GM12878 (cell line): ENCODE measurements at regions not wholly inside any gene's neighbourhood (a gene's known extent, or its start where the extent isn't known, plus 50 kb on each side); places are given as distances from the start of the nearest gene placed in this dataset.
"Not testable (repeated sequence)": the region's sequence is repeated elsewhere in the genome, so short reads cannot be mapped to it uniquely, and the experiment has no call there.

Source experiments
- ATAC-seq: fragments of 200-7000 bp; cut with Tn5 transposase; 3 replicates; pipeline ENCODE4 v1.9.1; 2020; ENCODE audit warnings: mild to moderate bottlenecking, moderate library complexity
- BruUV-seq: library from RNA; stranded (reverse); fragments of 400-500 nt; replicated peaks from 2 replicates; lab custom pipeline; 2021; lab: Mats Ljungman, UMichigan
- CTCF ChIA-PET: fragments of 300-600 bp; sonication (Branson Sonifier 250); formaldehyde crosslinking; extraction: SDS; loops from one replicate; lab custom pipeline; 2021; ENCODE audit warnings: inconsistent platforms; lab: Yijun Ruan, JAX
- POLR2A ChIA-PET: fragments of 350-600 bp; formaldehyde crosslinking; extraction: SDS; loops from one replicate; lab custom pipeline; 2021; ENCODE audit warnings: inconsistent platforms; lab: Charles Lee
- RAD21 ChIA-PET: fragments of 300-600 bp; sonication (Branson Sonifier 250); formaldehyde crosslinking; loops from one replicate; lab custom pipeline; 2023; ENCODE audit warnings: antibody characterized with exemption; ENCODE audit not compliant: unreplicated experiment; lab: Charles Lee
- SMC1A ChIA-PET: fragments of 300-600 bp; sonication (Branson Sonifier 250); formaldehyde crosslinking; loops from one replicate; lab custom pipeline; 2023; ENCODE audit not compliant: unreplicated experiment, uncharacterized antibody; lab: Charles Lee
- DNase-seq: peaks from one replicate; pipeline ENCODE4 v3.0.0-alpha.2; 2011; ENCODE audit warnings: low read depth, low spot score
- FAIRE-seq: peaks from 3 replicates; lab custom pipeline; 2011; peaks lifted over from hg19 to GRCh38; lab: Jason Lieb, UNC
- H2AFZ ChIP-seq: 2 replicates; pipeline ENCODE4 v1.6.0; 2011; ENCODE audit warnings: low read depth, low read length, control low read depth; ENCODE audit not compliant: control insufficient read depth
- H3K27ac ChIP-seq: 2 replicates; pipeline ENCODE4 v1.5.1; 2011; ENCODE audit warnings: control low read depth; ENCODE audit not compliant: control insufficient read depth, insufficient read depth
- H3K27me3 ChIP-seq, 2 experiments: replicated peaks in 1 of 2; 2 replicates each; pipeline versions ENCODE4 v1.6.0 to v1.6.1; 2011; ENCODE audit warnings: low read length in 1 of 2; ENCODE audit not compliant: control insufficient read depth in 2 of 2, insufficient read depth in 2 of 2
- H3K36me3 ChIP-seq, 2 experiments: 2 replicates each; pipeline ENCODE4 v1.5.1; 2011; ENCODE audit warnings: low read length in 1 of 2; ENCODE audit not compliant: control insufficient read depth in 2 of 2, insufficient read depth in 2 of 2
- H3K4me1 ChIP-seq: 2 replicates; pipeline ENCODE4 v1.6.1; 2011; ENCODE audit warnings: mild to moderate bottlenecking, low read length, moderate library complexity, mixed read lengths; ENCODE audit not compliant: control insufficient read depth, insufficient read depth
- H3K4me2 ChIP-seq: 2 replicates; pipeline ENCODE4 v1.6.0; 2011; ENCODE audit warnings: control low read depth; ENCODE audit not compliant: control insufficient read depth, insufficient read depth
- H3K4me3 ChIP-seq: fragments of 200-600 bp; sonication (generic); 2 replicates; pipeline ENCODE4 v1.5.1; 2016
- H3K79me2 ChIP-seq: 2 replicates; pipeline ENCODE4 v1.6.0; 2011; ENCODE audit warnings: low read length; ENCODE audit not compliant: control insufficient read depth, insufficient read depth
- H3K9ac ChIP-seq: 2 replicates; pipeline ENCODE4 v1.8.0; 2011; ENCODE audit warnings: low read length, control low read depth, mixed read lengths; ENCODE audit not compliant: control insufficient read depth, insufficient read depth
- H3K9me3 ChIP-seq: replicated peaks from 3 replicates; pipeline ENCODE4 v1.5.1; 2011; ENCODE audit warnings: mild to moderate bottlenecking, low read length; ENCODE audit not compliant: control insufficient read depth, insufficient read depth
- H4K20me1 ChIP-seq: 2 replicates; pipeline ENCODE4 v1.6.0; 2011; ENCODE audit not compliant: control insufficient read depth, insufficient read depth
- EGR1 ChIP-seq, 2 experiments: IDR thresholded peaks; 1 replicate in 1 of 2; 2 replicates in 1 of 2; pipeline ENCODE4 v1.6.1; 2011 to 2012; ENCODE audit warnings: low read depth in 2 of 2, low read length in 2 of 2, borderline replicate concordance in 1 of 2, mild to moderate bottlenecking in 1 of 2, moderate library complexity in 1 of 2
- IRF4 ChIP-seq: IDR thresholded peaks from 2 replicates; pipeline ENCODE4 v1.6.1; 2011; ENCODE audit warnings: low read depth, low read length
- KAT2A ChIP-seq: conservative IDR thresholded peaks from 2 replicates; pipeline ENCODE4 v1.6.1; 2011; ENCODE audit warnings: low read depth, low read length; ENCODE audit not compliant: control insufficient read depth
- RELA ChIP-seq: fragments of 450-650 bp; IDR thresholded peaks from 2 replicates; pipeline ENCODE4 v1.8.0; 2014; ENCODE audit warnings: borderline replicate concordance; ENCODE audit not compliant: partially characterized antibody
- STAT1 ChIP-seq: fragments of 450-650 bp; conservative IDR thresholded peaks from 2 replicates; pipeline ENCODE4 v1.6.1; 2014; ENCODE audit warnings: antibody characterized with exemption, mild to moderate bottlenecking
- USF1 ChIP-seq: IDR thresholded peaks from 2 replicates; pipeline ENCODE4 v1.6.1; 2011; ENCODE audit warnings: borderline replicate concordance, low read depth, mild to moderate bottlenecking, moderate library complexity, mixed read lengths, low read length; ENCODE audit not compliant: insufficient read depth; ENCODE audit errors: extremely low read length
- ZNF207 ChIP-seq: fragments of 450-650 bp; IDR thresholded peaks from 2 replicates; pipeline ENCODE4 v1.6.1; 2014; ENCODE audit warnings: antibody characterized with exemption, mild to moderate bottlenecking, borderline replicate concordance
- WGBS: methylation state at CpG from one replicate; pipeline ENCODE4 v1.1.6; 2016; ENCODE audit warnings: low lambda C conversion rate; ENCODE audit not compliant: insufficient replicate concordance, insufficient coverage; ENCODE audit errors: missing lambda C conversion rate; 5-methylcytosine and 5-hydroxymethylcytosine counted together
- in situ Hi-C: fragments of 300-500 bp; cut with MboI; formaldehyde crosslinking; loops from 9 replicates; pipeline ENCODE4 v1.14.3; 2018; ENCODE audit warnings: mixed read lengths
- intact Hi-C: fragments of 100-400 bp; cut with micrococcal nuclease; formaldehyde crosslinking; loops from one replicate; pipeline ENCODE4 v1.14.2; 2022; ENCODE audit not compliant: unreplicated experiment
- TF ChIP-seq, protein P1 (sequence below): fragments of 450-650 bp; IDR thresholded peaks from 2 replicates; pipeline ENCODE4 v1.6.1; 2017; ENCODE audit warnings: antibody characterized with exemption, mild to moderate bottlenecking, moderate library complexity

GRCh38 chr10:2772135-2772534 is 295.2 kb upstream of the PFKP start:
- H3K4me3 ChIP-seq, result no peak overlapping the region
- H3K79me2 ChIP-seq, result no peaks in the 10 kb centered on the region
- ChIA-PET SMC1A (no interaction called here), POLR2A (no interaction called here), RAD21 (no interaction called here), CTCF (no interaction called here)
- H3K27ac ChIP-seq, result no peak overlapping the region
- H2AFZ ChIP-seq, result no peak overlapping the region
- in situ Hi-C loops (no loop called here), intact Hi-C loops (no loop called here)
- H3K36me3 ChIP-seq, result no peaks in the 10 kb centered on the region
- H3K9ac ChIP-seq, result no peak overlapping the region
- H3K9me3 ChIP-seq, result no peaks in the 10 kb centered on the region
- no peak overlapping the region for H3K4me2 ChIP-seq
- no peaks in the 10 kb centered on the region for H4K20me1 ChIP-seq
- TF ChIP-seq STAT1, result no peak
- no peak for TF ChIP-seq KAT2A
- TF ChIP-seq EGR1 (IDR thresholded peaks at IDR 0.05; ENCODE audit: borderline replicate concordance in 1 of 2, low read depth in 2 of 2, low read length in 2 of 2), result no peak
- TF ChIP-seq, protein P1, sequence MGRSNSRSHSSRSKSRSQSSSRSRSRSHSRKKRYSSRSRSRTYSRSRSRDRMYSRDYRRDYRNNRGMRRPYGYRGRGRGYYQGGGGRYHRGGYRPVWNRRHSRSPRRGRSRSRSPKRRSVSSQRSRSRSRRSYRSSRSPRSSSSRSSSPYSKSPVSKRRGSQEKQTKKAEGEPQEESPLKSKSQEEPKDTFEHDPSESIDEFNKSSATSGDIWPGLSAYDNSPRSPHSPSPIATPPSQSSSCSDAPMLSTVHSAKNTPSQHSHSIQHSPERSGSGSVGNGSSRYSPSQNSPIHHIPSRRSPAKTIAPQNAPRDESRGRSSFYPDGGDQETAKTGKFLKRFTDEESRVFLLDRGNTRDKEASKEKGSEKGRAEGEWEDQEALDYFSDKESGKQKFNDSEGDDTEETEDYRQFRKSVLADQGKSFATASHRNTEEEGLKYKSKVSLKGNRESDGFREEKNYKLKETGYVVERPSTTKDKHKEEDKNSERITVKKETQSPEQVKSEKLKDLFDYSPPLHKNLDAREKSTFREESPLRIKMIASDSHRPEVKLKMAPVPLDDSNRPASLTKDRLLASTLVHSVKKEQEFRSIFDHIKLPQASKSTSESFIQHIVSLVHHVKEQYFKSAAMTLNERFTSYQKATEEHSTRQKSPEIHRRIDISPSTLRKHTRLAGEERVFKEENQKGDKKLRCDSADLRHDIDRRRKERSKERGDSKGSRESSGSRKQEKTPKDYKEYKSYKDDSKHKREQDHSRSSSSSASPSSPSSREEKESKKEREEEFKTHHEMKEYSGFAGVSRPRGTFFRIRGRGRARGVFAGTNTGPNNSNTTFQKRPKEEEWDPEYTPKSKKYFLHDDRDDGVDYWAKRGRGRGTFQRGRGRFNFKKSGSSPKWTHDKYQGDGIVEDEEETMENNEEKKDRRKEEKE, result no peak
- TF ChIP-seq USF1, result no peak
- no peak for TF ChIP-seq RELA
- TF ChIP-seq IRF4, result no peak
- no peak for TF ChIP-seq ZNF207
- TF ChIP-seq, all 136 proteins: peak for 0
- DNase-seq, result no peak
- H3K4me1 ChIP-seq, result no peaks in the 10 kb centered on the region
- 34% methylated on average over 5 of the region's 5 CpGs for WGBS
- ATAC-seq, result no peak
- no peaks in the 10 kb centered on the region for H3K27me3 ChIP-seq
- FAIRE-seq, result no peak
- no TSS peak for BruUV-seq

DNA sequence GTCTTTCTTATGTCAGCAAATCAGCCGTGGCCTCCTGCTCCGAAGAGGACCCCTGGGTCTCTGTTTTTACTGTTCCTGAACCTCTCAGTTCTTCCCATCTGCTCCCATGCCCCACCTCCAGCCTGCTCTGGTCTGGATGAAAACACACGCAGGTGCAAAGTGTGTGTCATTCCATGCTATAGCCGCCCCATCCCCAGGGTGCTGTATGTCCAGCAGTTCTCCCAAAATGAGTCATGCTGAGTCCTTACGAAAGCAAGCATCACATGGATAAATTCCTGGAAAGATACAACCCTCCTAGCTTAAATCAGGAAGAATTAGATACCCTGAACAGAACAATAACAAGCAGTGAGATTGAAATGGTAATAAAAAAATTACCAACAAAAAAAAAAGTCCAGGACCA is 300.1 kb upstream of the PFKP start:
- H3K4me1 ChIP-seq, H3K4me2 ChIP-seq, H3K4me3 ChIP-seq, DNase-seq, RAD21 ChIA-PET, ATAC-seq, FAIRE-seq, SMC1A ChIA-PET, H3K79me2 ChIP-seq, H4K20me1 ChIP-seq, H3K9ac ChIP-seq, CTCF ChIA-PET, H3K27me3 ChIP-seq, H3K36me3 ChIP-seq, H2AFZ ChIP-seq, H3K27ac ChIP-seq, in situ Hi-C loops, BruUV-seq, intact Hi-C loops, H3K9me3 ChIP-seq, POLR2A ChIA-PET: not testable (repeated sequence)
- 40% methylated on average over 5 of the region's 5 CpGs for WGBS
